ENCODE measurements at regions not wholly inside any gene's neighbourhood (a gene's known extent, or its start where the extent isn't known, plus 50 kb on each side); places are given as distances from the start of the nearest gene placed in this dataset.

- TF ChIP-seq CTCF (IDR thresholded peaks at IDR 0.05; ENCODE audit: insufficient read depth, low read depth, low read length) (no peak), EZH2 (IDR thresholded peaks at IDR 0.05; ENCODE audit: insufficient read depth, low read length) (no peak)
These were observed 273.5 kb upstream of the ADGRL3 start for GRCh38 chr4:60926624-60927023.

Data from astrocyte (in vitro differentiated cells and primary cell).